HepG2 (cell line): ENCODE measurements at regions not wholly inside any gene's neighbourhood (a gene's known extent, or its start where the extent isn't known, plus 50 kb on each side); places are given as distances from the start of the nearest gene placed in this dataset.

ENCODE experiments used
- EEA1 ChIP-seq: sonication (generic); formaldehyde crosslinking; IDR thresholded peaks from 2 replicates; pipeline ENCODE4 v1.5.1; 2020; ENCODE audit warnings: mild to moderate bottlenecking, missing genetic modification reagents, borderline replicate concordance
- FOXO1 ChIP-seq: sonication (generic); formaldehyde crosslinking; IDR thresholded peaks from 2 replicates; pipeline ENCODE4 v1.4.0; 2020; ENCODE audit warnings: missing genetic modification reagents
- HNRNPK ChIP-seq: fragments of 200-400 bp; formaldehyde crosslinking; IDR thresholded peaks from 2 replicates; pipeline ENCODE4 v1.6.1; 2018; ENCODE audit warnings: low read length, low read depth, moderate library complexity, mild to moderate bottlenecking; ENCODE audit not compliant: poor library complexity, severe bottlenecking
- MAFG ChIP-seq: sonication (generic); formaldehyde crosslinking; IDR thresholded peaks from 2 replicates; pipeline ENCODE4 v1.5.1; 2020; ENCODE audit warnings: mild to moderate bottlenecking, missing genetic modification reagents
- MED8 ChIP-seq: sonication (generic); formaldehyde crosslinking; IDR thresholded peaks from 2 replicates; pipeline ENCODE4 v1.8.1; 2023; ENCODE audit warnings: mild to moderate bottlenecking, missing genetic modification reagents; ENCODE audit not compliant: insufficient replicate concordance
- NR2F2 ChIP-seq: IDR thresholded peaks from 2 replicates; pipeline ENCODE4 v1.6.1; 2012; ENCODE audit warnings: low read depth, inconsistent platforms, borderline replicate concordance
- SNAPC2 ChIP-seq: sonication (generic); formaldehyde crosslinking; IDR thresholded peaks from 2 replicates; pipeline ENCODE4 v1.8.1; 2022; ENCODE audit warnings: mild to moderate bottlenecking, missing genetic modification reagents
- SP4 ChIP-seq: sonication (generic); formaldehyde crosslinking; IDR thresholded peaks from 2 replicates; pipeline ENCODE4 v1.8.1; 2023; ENCODE audit warnings: mild to moderate bottlenecking, missing genetic modification reagents
- ZNF558 ChIP-seq: sonication (generic); formaldehyde crosslinking; IDR thresholded peaks from 2 replicates; pipeline ENCODE4 v1.9.0; 2022; ENCODE audit warnings: mild to moderate bottlenecking, missing genetic modification reagents, borderline replicate concordance
- ZNF883 ChIP-seq: sonication (generic); formaldehyde crosslinking; IDR thresholded peaks from 2 replicates; pipeline ENCODE4 v1.5.1; 2020; ENCODE audit warnings: mild to moderate bottlenecking, missing genetic modification reagents; ENCODE audit errors: not compliant biosample characterization
- TF ChIP-seq, protein P1 (sequence below): sonication (generic); formaldehyde crosslinking; IDR thresholded peaks from 2 replicates; pipeline ENCODE4 v1.5.1; 2020; ENCODE audit warnings: missing genetic modification reagents, mild to moderate bottlenecking, borderline replicate concordance
- TF ChIP-seq, protein P2 (sequence below): sonication (generic); formaldehyde crosslinking; IDR thresholded peaks from 2 replicates; pipeline ENCODE4 v1.4.0; 2020; ENCODE audit warnings: low read depth, mild to moderate bottlenecking, missing genetic modification reagents
- TF ChIP-seq, protein P3 (sequence below): IDR thresholded peaks from 2 replicates; pipeline ENCODE4 v1.6.1; 2018; ENCODE audit warnings: missing genetic modification reagents, mild to moderate bottlenecking, missing compliant biosample characterization
- TF ChIP-seq, protein P4 (sequence below): sonication (generic); formaldehyde crosslinking; IDR thresholded peaks from 2 replicates; pipeline ENCODE4 v1.4.0; 2020; ENCODE audit warnings: mild to moderate bottlenecking, missing genetic modification reagents

DNA sequence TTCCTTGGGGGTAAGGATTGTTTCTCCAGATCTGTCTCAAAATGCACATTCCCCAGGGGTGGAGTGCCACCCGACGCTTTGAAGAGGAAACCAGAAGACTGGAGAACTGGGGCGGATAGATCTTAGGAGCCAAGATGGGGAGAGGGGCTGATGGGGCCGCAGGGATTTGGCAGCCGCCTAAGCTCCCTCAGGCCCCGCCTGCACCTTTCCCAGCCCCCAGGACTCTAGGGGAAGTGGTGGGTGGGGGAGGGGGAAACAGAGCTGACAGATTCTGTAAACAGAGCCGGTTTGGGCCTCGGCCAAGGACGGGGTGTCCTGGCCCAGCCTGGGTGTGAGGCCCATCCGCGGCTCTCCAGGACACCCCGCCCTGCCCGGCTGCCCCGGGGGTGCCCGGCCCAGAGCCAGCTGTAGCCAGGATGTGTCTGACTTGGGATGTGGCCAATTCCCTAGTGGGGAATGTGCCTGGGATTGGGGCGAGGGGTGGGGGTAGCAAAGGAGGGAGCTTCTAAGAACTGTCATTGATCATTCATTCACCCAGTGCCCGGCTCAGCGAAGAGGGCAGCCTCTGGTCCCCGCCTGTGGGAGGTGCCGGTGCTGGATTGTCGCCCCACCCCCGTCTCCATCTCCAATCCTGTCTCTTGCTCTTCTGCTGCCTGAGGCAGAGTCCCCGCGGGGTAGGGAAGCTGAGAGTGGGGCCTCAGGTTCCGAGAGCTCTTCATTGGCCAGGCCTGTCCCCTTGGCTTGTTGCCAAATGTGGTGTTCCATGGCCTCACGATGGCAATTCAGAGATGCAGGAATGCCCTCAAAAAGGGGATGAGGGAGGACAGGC, 54.8 kb upstream of the CDKN2AIPNL start (continued):
- no peak for TF ChIP-seq ZNF883 (CRISPR knock-in tag)
- peak; percentile 35; the same call in 1 of the 2 replicates for TF ChIP-seq NR2F2
- TF ChIP-seq MAFG (CRISPR knock-in tag): no peak
- 0 out of 2 replicates have a peak, but pooled peaks have one; percentile 42 for TF ChIP-seq FOXO1
- TF ChIP-seq, protein P1, sequence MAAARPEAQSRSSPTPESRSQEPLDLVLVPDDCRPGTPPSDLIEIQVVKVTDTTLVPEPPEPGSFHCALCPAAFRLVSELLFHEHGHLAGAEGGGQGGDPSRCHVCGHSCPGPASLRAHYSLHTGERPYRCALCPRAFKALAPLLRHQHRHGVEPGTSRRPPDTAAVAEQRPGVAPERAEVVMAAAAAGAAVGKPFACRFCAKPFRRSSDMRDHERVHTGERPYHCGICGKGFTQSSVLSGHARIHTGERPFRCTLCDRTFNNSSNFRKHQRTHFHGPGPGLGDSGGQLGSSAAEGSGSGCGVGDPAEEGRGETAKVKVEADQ: no peak; the same call in 1 of the 2 replicates
- TF ChIP-seq SNAPC2 (CRISPR knock-in tag): no peak
- no peak for TF ChIP-seq SP4 (CRISPR knock-in tag)
- peak; percentile 87 for TF ChIP-seq HNRNPK
- 0 out of 2 replicates have a peak, but pooled peaks have one; percentile 39 for TF ChIP-seq ZNF558 (CRISPR knock-in tag)
- TF ChIP-seq EEA1 (CRISPR knock-in tag): no peak
- TF ChIP-seq, protein P2, sequence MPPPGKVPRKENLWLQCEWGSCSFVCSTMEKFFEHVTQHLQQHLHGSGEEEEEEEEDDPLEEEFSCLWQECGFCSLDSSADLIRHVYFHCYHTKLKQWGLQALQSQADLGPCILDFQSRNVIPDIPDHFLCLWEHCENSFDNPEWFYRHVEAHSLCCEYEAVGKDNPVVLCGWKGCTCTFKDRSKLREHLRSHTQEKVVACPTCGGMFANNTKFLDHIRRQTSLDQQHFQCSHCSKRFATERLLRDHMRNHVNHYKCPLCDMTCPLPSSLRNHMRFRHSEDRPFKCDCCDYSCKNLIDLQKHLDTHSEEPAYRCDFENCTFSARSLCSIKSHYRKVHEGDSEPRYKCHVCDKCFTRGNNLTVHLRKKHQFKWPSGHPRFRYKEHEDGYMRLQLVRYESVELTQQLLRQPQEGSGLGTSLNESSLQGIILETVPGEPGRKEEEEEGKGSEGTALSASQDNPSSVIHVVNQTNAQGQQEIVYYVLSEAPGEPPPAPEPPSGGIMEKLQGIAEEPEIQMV: no peak
- TF ChIP-seq MED8 (CRISPR knock-in tag): peak; percentile 3
- TF ChIP-seq, protein P3, sequence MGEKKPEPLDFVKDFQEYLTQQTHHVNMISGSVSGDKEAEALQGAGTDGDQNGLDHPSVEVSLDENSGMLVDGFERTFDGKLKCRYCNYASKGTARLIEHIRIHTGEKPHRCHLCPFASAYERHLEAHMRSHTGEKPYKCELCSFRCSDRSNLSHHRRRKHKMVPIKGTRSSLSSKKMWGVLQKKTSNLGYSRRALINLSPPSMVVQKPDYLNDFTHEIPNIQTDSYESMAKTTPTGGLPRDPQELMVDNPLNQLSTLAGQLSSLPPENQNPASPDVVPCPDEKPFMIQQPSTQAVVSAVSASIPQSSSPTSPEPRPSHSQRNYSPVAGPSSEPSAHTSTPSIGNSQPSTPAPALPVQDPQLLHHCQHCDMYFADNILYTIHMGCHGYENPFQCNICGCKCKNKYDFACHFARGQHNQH (CRISPR knock-in tag): peak; percentile 43; the same call in 1 of the 2 replicates
- TF ChIP-seq, protein P4, sequence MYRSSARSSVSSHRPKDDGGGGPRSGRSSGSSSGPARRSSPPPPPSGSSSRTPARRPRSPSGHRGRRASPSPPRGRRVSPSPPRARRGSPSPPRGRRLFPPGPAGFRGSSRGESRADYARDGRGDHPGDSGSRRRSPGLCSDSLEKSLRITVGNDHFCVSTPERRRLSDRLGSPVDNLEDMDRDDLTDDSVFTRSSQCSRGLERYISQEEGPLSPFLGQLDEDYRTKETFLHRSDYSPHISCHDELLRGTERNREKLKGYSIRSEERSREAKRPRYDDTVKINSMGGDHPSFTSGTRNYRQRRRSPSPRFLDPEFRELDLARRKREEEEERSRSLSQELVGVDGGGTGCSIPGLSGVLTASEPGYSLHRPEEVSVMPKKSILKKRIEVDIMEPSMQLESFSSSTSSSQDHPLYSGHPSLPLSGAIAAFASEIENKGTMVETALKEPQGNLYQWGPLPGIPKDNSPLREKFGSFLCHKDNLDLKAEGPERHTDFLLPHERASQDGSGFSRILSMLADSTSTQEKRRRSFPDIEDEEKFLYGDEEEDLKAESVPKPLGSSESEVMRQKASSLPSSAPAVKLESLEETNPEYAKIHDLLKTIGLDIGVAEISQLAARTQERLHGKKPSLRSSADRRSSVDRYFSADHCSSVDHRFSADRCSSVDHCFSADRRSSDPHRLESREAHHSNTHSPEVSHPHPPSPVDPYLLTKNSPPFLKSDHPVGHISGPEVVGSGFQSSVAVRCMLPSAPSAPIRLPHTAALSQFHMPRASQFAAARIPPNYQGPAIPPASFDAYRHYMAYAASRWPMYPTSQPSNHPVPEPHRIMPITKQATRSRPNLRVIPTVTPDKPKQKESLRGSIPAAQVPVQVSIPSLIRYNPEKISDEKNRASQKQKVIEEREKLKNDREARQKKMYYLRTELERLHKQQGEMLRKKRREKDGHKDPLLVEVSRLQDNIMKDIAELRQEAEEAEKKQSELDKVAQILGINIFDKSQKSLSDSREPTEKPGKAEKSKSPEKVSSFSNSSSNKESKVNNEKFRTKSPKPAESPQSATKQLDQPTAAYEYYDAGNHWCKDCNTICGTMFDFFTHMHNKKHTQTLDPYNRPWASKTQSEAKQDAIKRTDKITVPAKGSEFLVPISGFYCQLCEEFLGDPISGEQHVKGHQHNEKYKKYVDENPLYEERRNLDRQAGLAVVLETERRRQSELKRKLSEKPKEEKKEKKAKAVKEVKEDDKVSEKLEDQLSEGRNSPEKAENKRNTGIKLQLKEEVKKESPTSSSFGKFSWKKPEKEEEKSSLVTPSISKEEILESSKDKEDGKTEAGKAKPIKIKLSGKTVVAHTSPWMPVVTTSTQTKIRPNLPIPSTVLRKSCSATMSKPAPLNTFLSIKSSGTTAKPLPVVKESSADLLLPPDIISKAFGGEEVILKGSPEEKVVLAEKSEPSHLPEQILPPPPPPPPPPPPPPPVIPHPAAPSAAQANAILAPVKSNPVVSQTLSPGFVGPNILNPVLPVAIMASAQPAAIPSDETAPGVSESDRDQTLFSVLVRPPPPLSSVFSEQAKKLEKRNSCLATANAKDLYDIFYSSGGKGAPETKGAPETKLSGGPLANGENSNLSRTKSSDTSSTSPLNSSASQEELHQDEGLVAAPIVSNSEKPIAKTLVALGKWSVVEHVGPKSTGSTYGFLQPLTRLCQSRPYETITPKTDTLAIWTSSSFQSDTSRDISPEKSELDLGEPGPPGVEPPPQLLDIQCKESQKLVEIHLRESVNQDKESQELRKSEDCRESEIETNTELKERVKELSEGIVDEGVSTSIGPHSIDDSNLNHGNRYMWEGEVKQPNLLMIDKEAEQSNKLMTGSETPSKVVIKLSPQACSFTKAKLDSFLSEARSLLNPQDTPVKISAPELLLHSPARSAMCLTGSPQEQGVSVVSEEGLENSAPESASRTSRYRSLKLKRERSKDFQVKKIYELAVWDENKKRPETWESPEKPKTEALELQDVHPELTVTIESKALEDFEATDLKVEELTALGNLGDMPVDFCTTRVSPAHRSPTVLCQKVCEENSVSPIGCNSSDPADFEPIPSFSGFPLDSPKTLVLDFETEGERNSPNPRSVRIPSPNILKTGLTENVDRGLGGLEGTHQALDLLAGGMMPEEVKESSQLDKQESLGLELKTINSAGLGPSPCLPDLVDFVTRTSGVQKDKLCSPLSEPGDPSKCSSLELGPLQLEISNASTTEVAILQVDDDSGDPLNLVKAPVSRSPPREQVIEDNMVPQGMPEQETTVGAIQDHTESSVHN (CRISPR knock-in tag): no peak
